SK-N-SH treated with all-trans-retinoic acid at 6 μM for 48 hours (cell line): ENCODE measurements at regions not wholly inside any gene's neighbourhood (a gene's known extent, or its start where the extent isn't known, plus 50 kb on each side); places are given as distances from the start of the nearest gene placed in this dataset.
A peak's percentile ranks its signal among the peaks of the same experiment; 100 is the strongest.

Experiments used
- ARNTL ChIP-seq: fragments of 450-650 bp; formaldehyde crosslinking; IDR thresholded peaks from 2 replicates; pipeline ENCODE4 v1.5.0; 2020; ENCODE audit warnings: low read depth, mild to moderate bottlenecking, moderate library complexity, borderline replicate concordance
- BACH2 ChIP-seq: fragments of 250-450 bp; sonication (Bioruptor Pico); IDR thresholded peaks from 2 replicates; pipeline ENCODE4 v1.9.0; 2021; ENCODE audit warnings: mild to moderate bottlenecking, borderline replicate concordance
- GLIS3 ChIP-seq: fragments of 250-450 bp; sonication (Bioruptor Pico); IDR thresholded peaks from 2 replicates; pipeline ENCODE4 v1.5.0; 2020; ENCODE audit warnings: mild to moderate bottlenecking, moderate library complexity
- ISL1 ChIP-seq: fragments of 250-450 bp; sonication (Bioruptor Pico); IDR thresholded peaks from 2 replicates; pipeline ENCODE4 v2.1.2; 2022; ENCODE audit warnings: mild to moderate bottlenecking, moderate library complexity
- OSR1 ChIP-seq: fragments of 250-450 bp; sonication (Bioruptor Pico); IDR thresholded peaks from 2 replicates; pipeline ENCODE4 v1.8.0; 2022; ENCODE audit warnings: moderate library complexity, mild to moderate bottlenecking, inconsistent platforms
- PPARA ChIP-seq: fragments of 250-450 bp; sonication (Bioruptor Pico); IDR thresholded peaks from 2 replicates; pipeline ENCODE4 v1.5.0; 2020; ENCODE audit warnings: mild to moderate bottlenecking, borderline replicate concordance
- RARB ChIP-seq: fragments of 250-450 bp; sonication (Bioruptor Pico); IDR thresholded peaks from 2 replicates; pipeline ENCODE4 v1.8.0; 2021; ENCODE audit warnings: mild to moderate bottlenecking, moderate library complexity
- SNAI2 ChIP-seq: fragments of 250-450 bp; sonication (Bioruptor Pico); IDR thresholded peaks from 2 replicates; pipeline ENCODE4 v1.5.0; 2020; ENCODE audit warnings: mild to moderate bottlenecking, moderate library complexity
- TCF4 ChIP-seq: fragments of 250-450 bp; sonication (Bioruptor Pico); IDR thresholded peaks from 2 replicates; pipeline ENCODE4 v1.8.0; 2021; ENCODE audit warnings: mild to moderate bottlenecking, moderate library complexity, borderline replicate concordance
- TOX ChIP-seq: fragments of 250-450 bp; sonication (Bioruptor Pico); IDR thresholded peaks from 2 replicates; pipeline ENCODE4 v1.8.0; 2021; ENCODE audit warnings: mild to moderate bottlenecking, moderate library complexity, borderline replicate concordance
- ZFP3 ChIP-seq: fragments of 250-450 bp; sonication (Bioruptor Pico); IDR thresholded peaks from 2 replicates; pipeline ENCODE4 v1.5.0; 2020; ENCODE audit warnings: mild to moderate bottlenecking, moderate library complexity
- ZFP30 ChIP-seq: fragments of 450-650 bp; formaldehyde crosslinking; IDR thresholded peaks from 2 replicates; pipeline ENCODE4 v1.5.0; 2022; ENCODE audit warnings: mild to moderate bottlenecking, moderate library complexity
- TF ChIP-seq, protein P1 (sequence below): fragments of 250-450 bp; sonication (Bioruptor Pico); IDR thresholded peaks from 2 replicates; pipeline ENCODE4 v1.8.0; 2021; ENCODE audit warnings: low read depth, mild to moderate bottlenecking, moderate library complexity, borderline replicate concordance
- TF ChIP-seq, protein P2 (sequence below): fragments of 250-450 bp; sonication (Bioruptor Pico); IDR thresholded peaks from 2 replicates; pipeline ENCODE4 v1.8.0; 2020; ENCODE audit warnings: mild to moderate bottlenecking, moderate library complexity, borderline replicate concordance

DNA sequence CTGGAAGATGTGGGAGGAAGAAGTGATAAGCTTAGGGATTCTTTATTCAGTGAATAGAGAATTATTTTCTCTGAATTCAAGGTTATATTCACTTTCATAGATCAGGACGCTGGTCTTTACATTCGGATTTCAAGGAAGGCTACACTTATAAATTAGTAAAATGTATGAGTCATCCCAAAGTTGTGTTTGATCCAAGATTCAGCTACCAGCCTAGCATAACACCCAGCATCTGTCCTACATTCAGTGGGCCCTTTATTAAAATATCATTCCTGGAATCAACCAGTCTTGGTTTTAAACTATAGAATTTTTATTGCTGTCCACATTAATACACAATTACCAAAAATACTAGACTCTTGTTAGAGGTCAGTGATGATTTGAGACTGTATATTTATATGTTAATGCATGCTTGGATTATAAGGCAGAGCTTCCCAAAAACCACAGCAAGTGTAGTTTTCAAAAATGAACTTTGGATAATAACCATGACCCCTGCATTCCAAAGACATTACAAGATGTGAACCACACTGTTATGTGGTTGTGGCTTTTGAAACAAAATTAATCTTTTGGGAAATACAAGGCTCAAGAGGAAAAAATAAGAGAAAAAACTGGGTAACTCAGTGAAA, 210.7 kb upstream of the CNR1 start:
- TF ChIP-seq TOX (CRISPR knock-in tag) (no peak), ZFP3 (CRISPR knock-in tag) (no peak), GLIS3 (CRISPR knock-in tag) (no peak), BACH2 (no peak), SNAI2 (CRISPR knock-in tag) (no peak), OSR1 (CRISPR knock-in tag) (no peak), RARB (no peak), ARNTL (CRISPR knock-in tag) (no peak), ZFP30 (CRISPR knock-in tag) (no peak), PPARA (CRISPR knock-in tag) (no peak), ISL1 (peak; percentile 49), TCF4 (CRISPR knock-in tag) (no peak)
- TF ChIP-seq, protein P1, sequence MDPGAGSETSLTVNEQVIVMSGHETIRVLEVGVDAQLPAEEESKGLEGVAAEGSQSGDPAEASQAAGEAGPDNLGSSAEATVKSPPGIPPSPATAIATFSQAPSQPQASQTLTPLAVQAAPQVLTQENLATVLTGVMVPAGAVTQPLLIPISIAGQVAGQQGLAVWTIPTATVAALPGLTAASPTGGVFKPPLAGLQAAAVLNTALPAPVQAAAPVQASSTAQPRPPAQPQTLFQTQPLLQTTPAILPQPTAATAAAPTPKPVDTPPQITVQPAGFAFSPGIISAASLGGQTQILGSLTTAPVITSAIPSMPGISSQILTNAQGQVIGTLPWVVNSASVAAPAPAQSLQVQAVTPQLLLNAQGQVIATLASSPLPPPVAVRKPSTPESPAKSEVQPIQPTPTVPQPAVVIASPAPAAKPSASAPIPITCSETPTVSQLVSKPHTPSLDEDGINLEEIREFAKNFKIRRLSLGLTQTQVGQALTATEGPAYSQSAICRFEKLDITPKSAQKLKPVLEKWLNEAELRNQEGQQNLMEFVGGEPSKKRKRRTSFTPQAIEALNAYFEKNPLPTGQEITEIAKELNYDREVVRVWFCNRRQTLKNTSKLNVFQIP (CRISPR knock-in tag) = no peak
- TF ChIP-seq, protein P2, sequence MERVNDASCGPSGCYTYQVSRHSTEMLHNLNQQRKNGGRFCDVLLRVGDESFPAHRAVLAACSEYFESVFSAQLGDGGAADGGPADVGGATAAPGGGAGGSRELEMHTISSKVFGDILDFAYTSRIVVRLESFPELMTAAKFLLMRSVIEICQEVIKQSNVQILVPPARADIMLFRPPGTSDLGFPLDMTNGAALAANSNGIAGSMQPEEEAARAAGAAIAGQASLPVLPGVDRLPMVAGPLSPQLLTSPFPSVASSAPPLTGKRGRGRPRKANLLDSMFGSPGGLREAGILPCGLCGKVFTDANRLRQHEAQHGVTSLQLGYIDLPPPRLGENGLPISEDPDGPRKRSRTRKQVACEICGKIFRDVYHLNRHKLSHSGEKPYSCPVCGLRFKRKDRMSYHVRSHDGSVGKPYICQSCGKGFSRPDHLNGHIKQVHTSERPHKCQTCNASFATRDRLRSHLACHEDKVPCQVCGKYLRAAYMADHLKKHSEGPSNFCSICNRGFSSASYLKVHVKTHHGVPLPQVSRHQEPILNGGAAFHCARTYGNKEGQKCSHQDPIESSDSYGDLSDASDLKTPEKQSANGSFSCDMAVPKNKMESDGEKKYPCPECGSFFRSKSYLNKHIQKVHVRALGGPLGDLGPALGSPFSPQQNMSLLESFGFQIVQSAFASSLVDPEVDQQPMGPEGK = no peak
